Fibroblast of skin of right biceps (primary cell): ENCODE measurements at regions not wholly inside any gene's neighbourhood (a gene's known extent, or its start where the extent isn't known, plus 50 kb on each side); places are given as distances from the start of the nearest gene placed in this dataset.
A peak's percentile ranks its signal among the peaks of the same experiment; 100 is the strongest.

Source experiments
- DNase-seq: peaks from one replicate; pipeline ENCODE4 v3.0.0-alpha.2; 2013

DNA sequence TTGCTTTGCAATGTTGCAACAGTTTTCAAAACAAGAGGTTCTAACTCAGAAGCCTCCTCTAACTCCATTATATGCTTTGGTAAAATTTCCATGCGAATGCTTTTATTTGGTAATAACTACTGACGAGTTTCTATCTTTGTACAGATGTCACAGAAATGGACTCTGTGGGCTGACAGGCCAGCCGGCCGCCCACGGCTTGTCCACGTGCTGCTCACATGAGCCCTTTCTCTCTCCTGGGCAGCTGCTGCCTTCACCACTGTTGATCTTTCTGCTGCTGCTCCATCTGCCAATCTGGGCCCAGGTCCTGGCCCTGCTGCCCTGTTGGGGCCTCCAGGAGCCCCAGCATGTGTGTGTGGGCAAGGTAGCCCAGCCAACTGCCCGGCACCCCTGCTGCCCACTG is 168.2 kb upstream of the TMEM132C start:
- DNase-seq: no peak

- no peak for DNase-seq
Observed at GRCh38 chr12:128103152-128103551, 163.8 kb upstream of the TMEM132C start.

DNA sequence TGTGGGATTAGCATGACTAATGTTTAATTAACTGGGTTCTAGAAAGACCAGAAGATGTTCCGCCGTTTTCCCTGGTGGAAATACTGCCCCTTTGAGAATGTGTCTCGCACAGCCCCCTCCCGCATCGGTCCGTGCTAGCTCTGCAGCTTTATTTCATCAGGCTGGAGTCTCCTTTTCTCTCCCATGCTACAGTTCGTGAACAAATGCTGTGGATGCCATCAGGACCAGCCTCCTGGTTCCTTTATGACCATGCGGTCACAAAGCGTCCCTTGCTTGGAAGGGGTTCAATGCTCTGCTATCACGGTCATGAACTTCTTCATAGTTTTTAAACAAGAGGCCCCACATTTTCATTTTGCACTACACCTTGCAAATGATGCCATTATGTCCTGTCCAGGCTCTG is 157.7 kb upstream of the TMEM132C start:
- DNase-seq: no peak

- no peak for DNase-seq
Observed at GRCh38 chr12:128109636-128110035, 157.3 kb upstream of the TMEM132C start.

DNA sequence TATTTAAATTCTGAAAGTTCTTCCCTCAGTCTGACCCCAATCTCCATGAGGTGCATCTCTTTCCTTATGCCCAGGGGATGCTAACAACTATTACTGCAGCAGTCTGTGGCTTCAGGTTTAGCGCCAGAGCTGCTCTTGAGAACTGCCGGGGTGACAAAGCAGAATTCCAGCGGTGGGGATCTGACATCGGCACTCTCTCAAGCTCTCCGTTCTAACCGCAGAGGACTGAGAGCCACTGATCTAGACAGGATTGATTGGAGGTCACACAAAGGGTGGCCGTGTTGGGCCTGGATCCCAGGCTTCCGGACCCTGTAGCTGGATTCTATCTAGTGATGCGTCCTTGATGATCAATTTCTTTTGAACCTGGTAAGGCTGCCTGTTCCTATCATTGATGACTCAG is 155.6 kb upstream of the TMEM132C start:
- DNase-seq: peak; percentile 2

DNA sequence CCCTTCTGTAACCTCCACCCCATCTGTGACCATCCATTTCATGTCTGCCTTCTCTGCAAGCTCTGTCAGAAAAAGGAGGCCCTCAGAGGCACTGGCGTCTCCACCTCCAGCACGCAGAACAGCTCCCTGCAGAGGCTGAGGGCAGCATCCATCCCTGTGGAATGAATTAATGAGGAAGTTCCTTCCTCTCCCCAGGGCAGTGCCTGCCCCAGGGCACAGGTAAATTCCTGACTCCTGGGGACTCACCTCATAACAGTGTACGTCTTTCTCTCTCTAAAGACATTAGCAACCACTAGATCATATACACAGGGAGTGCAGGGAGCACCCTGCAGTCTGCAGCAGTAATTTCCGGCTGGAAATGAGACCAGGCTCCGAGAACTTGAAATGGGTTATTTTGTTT is 155.0 kb upstream of the TMEM132C start:
- DNase-seq: no peak

GRCh38 chr12:128113250-128113649 is 153.7 kb upstream of the TMEM132C start:
- DNase-seq: peak; percentile 2

GRCh38 chr12:128114485-128114884 is 152.5 kb upstream of the TMEM132C start:
- DNase-seq: no peak

DNA sequence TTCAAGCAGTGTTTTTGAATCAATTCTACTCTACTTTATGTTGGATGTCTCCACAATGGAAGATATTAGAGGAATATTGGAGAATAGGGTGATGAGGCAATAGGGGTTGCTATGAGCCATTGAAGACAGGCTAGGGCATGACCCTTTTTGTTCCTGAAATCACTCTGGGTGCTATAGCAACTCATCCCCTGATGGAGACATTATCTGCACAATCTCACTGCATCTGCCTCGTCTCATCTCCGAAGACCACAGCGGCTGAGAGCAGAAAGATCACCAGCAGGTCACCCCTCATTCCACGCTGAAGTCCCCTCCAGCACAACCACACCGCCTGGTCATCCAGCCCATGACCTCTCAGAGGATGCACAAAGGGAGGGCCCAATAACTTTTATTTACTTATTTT is 150.4 kb upstream of the TMEM132C start:
- no peak for DNase-seq

GRCh38 chr12:128120035-128120434 is 146.9 kb upstream of the TMEM132C start:
- no peak for DNase-seq

DNA sequence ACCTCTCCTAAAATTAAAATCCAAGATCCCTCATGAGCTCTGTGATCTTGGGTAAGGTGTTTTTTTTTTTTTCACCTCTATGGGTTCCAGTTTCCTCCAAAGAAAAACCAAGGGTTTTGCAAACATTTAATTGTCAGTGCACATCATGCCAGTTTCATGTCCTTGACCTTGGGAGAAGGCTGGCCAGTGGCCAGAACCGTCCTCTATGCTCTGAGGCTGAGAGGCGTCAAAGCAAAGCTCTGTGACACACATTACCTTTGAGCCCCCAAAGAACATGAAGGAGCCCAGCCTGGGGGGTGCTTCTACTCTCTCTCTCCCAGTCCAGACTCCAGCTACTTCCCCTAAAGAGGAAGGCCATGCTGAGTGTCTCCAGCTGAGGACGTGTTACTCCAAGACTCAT is 145.5 kb upstream of the TMEM132C start:
- no peak for DNase-seq

- DNase-seq: no peak
Observed at GRCh38 chr12:128123096-128123495, 143.9 kb upstream of the TMEM132C start.

DNA sequence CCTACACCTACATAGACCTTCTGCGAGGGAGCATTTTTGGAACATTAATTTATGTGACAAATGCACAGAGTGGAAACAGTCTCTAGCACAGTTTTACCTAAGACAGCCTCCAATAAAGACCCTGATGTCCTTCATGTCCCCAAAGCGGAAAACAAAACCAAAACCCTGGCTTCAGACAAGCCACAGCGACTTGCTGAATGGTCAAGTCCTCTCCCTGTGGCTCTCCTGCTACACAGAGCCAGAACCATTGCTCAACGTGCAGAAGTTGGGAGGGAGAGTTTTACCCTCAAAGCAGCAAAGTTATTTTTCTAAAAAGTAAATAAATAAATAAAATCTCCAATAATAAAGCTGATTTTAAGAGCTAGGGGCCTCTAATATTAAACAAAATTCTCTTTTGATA is 135.0 kb upstream of the TMEM132C start:
- DNase-seq: no peak

- DNase-seq: no peak
Observed at GRCh38 chr12:128133321-128134073, 133.5 kb upstream of the TMEM132C start.

- no peak for DNase-seq
Observed at GRCh38 chr12:128137140-128137539, 129.8 kb upstream of the TMEM132C start.

- DNase-seq: peak; percentile 5
Observed at GRCh38 chr12:128138125-128138524, 128.8 kb upstream of the TMEM132C start.

GRCh38 chr12:128140551-128140950 is 126.4 kb upstream of the TMEM132C start:
- DNase-seq: peak; percentile 1

GRCh38 chr12:128150961-128151360 is 116.0 kb upstream of the TMEM132C start:
- no peak for DNase-seq

DNA sequence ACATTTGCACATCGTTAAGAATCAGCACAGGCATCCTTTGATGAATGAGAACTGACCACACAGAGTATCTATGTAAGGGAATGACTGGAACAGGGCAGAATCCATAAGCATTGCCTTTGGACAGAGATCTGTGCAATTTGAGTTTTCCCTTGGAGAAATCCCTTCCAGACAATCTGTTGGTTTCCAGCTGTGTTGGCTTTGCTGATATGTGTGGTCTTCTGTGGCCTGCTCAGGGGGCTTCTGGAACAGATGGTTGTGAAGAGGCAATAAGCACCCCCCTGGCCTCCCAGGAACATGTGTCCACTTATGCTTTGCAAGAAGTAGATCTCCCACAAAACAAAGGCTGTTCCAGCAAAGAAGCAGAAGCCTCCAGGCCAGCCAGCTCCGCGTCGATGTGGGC is 111.4 kb upstream of the TMEM132C start:
- no peak for DNase-seq

DNA sequence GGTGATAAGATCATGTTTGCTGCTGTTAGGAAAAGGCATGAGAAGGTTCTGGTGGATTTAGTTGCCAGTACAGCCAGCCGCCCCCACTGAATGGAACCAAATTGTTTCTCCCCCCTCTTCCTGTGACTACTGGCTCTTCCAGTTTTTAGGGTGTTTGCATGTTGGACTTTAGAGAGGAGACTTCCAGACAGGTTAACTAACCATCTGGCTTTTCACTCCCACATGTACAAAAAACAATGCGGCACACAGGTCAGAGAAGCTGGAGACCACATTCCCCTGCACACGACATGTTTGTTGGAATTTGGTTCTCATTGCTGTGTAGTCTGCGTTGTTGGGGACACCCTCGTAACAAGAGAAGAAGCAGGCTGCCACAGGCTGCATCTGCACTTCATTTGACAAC is 103.9 kb upstream of the TMEM132C start:
- DNase-seq: no peak

GRCh38 chr12:128164533-128164932 is 102.4 kb upstream of the TMEM132C start:
- no peak for DNase-seq

DNA sequence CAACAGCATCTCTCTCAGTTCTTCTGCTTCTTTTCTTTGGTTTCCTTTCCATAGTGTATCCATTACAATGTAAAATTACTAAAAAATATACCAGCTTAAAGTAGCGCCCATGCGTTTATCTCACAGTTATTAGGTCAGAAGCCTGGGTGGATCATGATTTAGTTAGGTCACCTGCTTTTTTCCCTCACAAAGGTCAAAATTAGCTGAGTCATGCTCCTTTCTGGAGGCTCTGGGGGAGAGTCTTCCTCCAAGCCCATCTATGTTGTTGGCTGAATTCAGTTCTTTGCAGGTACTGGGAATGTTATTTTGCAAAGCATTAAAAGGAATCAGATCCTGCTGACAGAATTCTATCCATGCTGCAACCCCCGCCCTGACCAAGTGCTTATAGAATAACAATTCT is 101.6 kb upstream of the TMEM132C start:
- no peak for DNase-seq

- no peak for DNase-seq
Observed at GRCh38 chr12:128168273-128168672, 98.7 kb upstream of the TMEM132C start.

DNA sequence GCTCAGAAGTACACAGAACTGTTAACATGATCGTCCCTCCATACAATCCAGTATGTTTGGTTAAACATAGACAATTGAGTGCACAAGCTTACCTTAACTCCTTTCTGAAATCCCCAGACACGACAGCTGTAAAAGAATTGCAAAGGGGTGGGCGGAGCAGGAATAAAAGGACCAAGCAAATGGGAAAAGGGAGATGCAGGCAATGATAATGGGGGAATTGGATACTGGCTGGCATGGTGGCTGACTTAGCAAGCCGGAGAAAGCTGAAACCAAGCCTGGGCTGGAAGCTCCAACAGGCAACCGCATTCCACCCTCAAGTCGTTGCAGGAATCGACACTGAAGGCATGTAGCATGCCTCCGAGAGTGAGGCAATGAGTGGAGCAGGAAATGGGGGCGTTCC is 96.8 kb upstream of the TMEM132C start:
- no peak for DNase-seq

GRCh38 chr12:128178565-128178964 is 88.4 kb upstream of the TMEM132C start:
- DNase-seq: no peak
